HG02884 (cell line): ENCODE measurements at regions not wholly inside any gene's neighbourhood (a gene's known extent, or its start where the extent isn't known, plus 50 kb on each side); places are given as distances from the start of the nearest gene placed in this dataset.
"Not testable (repeated sequence)": the region's sequence is repeated elsewhere in the genome, so short reads cannot be mapped to it uniquely, and the experiment has no call there.

Source experiments
- ATAC-seq: cut with Tn5 transposase; IDR thresholded peaks from one replicate; pipeline ENCODE4 v1.9.1; 2021; ENCODE audit warnings: mild to moderate bottlenecking, moderate library complexity; ENCODE audit not compliant: unreplicated experiment

GRCh38 chr3:110644203-110644602 is 427.4 kb upstream of the NECTIN3 start:
- no peak for ATAC-seq

- no peak for ATAC-seq
These were observed 425.6 kb upstream of the NECTIN3 start for GRCh38 chr3:110646055-110646454.

- no peak for ATAC-seq
These were observed 425.1 kb upstream of the NECTIN3 start for GRCh38 chr3:110646496-110646895.

- ATAC-seq: no peak
These were observed 424.0 kb upstream of the NECTIN3 start for GRCh38 chr3:110647586-110647985.

- ATAC-seq: no peak
These were observed 420.9 kb upstream of the NECTIN3 start for GRCh38 chr3:110650741-110651140.

GRCh38 chr3:110654843-110655502 is 416.6 kb upstream of the NECTIN3 start:
- no peak for ATAC-seq

- no peak for ATAC-seq
These were observed 415.1 kb upstream of the NECTIN3 start for GRCh38 chr3:110656394-110657025.

GRCh38 chr3:110664148-110664547 is 407.5 kb upstream of the NECTIN3 start:
- ATAC-seq: no peak

- ATAC-seq: no peak
These were observed 405.1 kb upstream of the NECTIN3 start for GRCh38 chr3:110666495-110666894.

- no peak for ATAC-seq
These were observed 404.4 kb upstream of the NECTIN3 start for GRCh38 chr3:110667216-110667615.

GRCh38 chr3:110670407-110670806 is 401.2 kb upstream of the NECTIN3 start:
- ATAC-seq: no peak

- no peak for ATAC-seq
These were observed 394.1 kb upstream of the NECTIN3 start for GRCh38 chr3:110677506-110677905.

- no peak for ATAC-seq
These were observed 392.3 kb upstream of the NECTIN3 start for GRCh38 chr3:110679285-110679684.

GRCh38 chr3:110680450-110680849 is 391.2 kb upstream of the NECTIN3 start:
- no peak for ATAC-seq

GRCh38 chr3:110684466-110684865 is 387.1 kb upstream of the NECTIN3 start:
- no peak for ATAC-seq

- no peak for ATAC-seq
These were observed 386.0 kb upstream of the NECTIN3 start for GRCh38 chr3:110685630-110686029.

- no peak for ATAC-seq
These were observed 384.9 kb upstream of the NECTIN3 start for GRCh38 chr3:110686701-110687100.

- no peak for ATAC-seq
These were observed 384.5 kb upstream of the NECTIN3 start for GRCh38 chr3:110687138-110687537.

GRCh38 chr3:110697961-110698360 is 373.7 kb upstream of the NECTIN3 start:
- ATAC-seq: no peak

GRCh38 chr3:110704332-110704731 is 367.3 kb upstream of the NECTIN3 start:
- not testable (repeated sequence) for ATAC-seq

GRCh38 chr3:110708156-110708555 is 363.5 kb upstream of the NECTIN3 start:
- no peak for ATAC-seq

- no peak for ATAC-seq
These were observed 361.5 kb upstream of the NECTIN3 start for GRCh38 chr3:110710156-110710555.

- no peak for ATAC-seq
These were observed 361.0 kb upstream of the NECTIN3 start for GRCh38 chr3:110710603-110711002.
